ENCODE measurements at regions not wholly inside any gene's neighbourhood (a gene's known extent, or its start where the extent isn't known, plus 50 kb on each side); places are given as distances from the start of the nearest gene placed in this dataset.
"Not testable (repeated sequence)": the region's sequence is repeated elsewhere in the genome, so short reads cannot be mapped to it uniquely, and the experiment has no call there.

GRCh38 chr6:57860481-57861315, 543.3 kb downstream of the PRIM2 start:
- DNase-seq (ENCODE audit: low spot score) = not testable (repeated sequence)

- DNase-seq (ENCODE audit: low spot score) = not testable (repeated sequence)
These were observed 552.7 kb downstream of the PRIM2 start for GRCh38 chr6:57870083-57870482.

- DNase-seq (ENCODE audit: low spot score) = not testable (repeated sequence)
These were observed 556.0 kb downstream of the PRIM2 start for GRCh38 chr6:57873424-57873823.

- DNase-seq (ENCODE audit: low spot score) = not testable (repeated sequence)
These were observed 559.2 kb downstream of the PRIM2 start for GRCh38 chr6:57876659-57877058.

GRCh38 chr6:57877729-57878128, 560.3 kb downstream of the PRIM2 start:
- not testable (repeated sequence) for DNase-seq (ENCODE audit: low spot score)

- DNase-seq (ENCODE audit: low spot score) = not testable (repeated sequence)
These were observed 561.4 kb downstream of the PRIM2 start for GRCh38 chr6:57878792-57879191.

- not testable (repeated sequence) for DNase-seq (ENCODE audit: low spot score)
These were observed 581.4 kb downstream of the PRIM2 start for GRCh38 chr6:57898850-57899249.

GRCh38 chr6:57900687-57901399, 583.4 kb downstream of the PRIM2 start:
- DNase-seq (ENCODE audit: low spot score) = not testable (repeated sequence)

- not testable (repeated sequence) for DNase-seq (ENCODE audit: low spot score)
These were observed 584.0 kb downstream of the PRIM2 start for GRCh38 chr6:57901445-57901844.

- not testable (repeated sequence) for DNase-seq (ENCODE audit: low spot score)
These were observed 586.9 kb downstream of the PRIM2 start for GRCh38 chr6:57904356-57904755.

- DNase-seq (ENCODE audit: low spot score) = not testable (repeated sequence)
These were observed 597.9 kb downstream of the PRIM2 start for GRCh38 chr6:57915300-57915699.

- not testable (repeated sequence) for DNase-seq (ENCODE audit: low spot score)
These were observed 625.5 kb downstream of the PRIM2 start for GRCh38 chr6:57942966-57943365.

GRCh38 chr6:57946084-57946768, 628.8 kb downstream of the PRIM2 start:
- not testable (repeated sequence) for DNase-seq (ENCODE audit: low spot score)

GRCh38 chr6:57946769-57947091, 629.3 kb downstream of the PRIM2 start:
- DNase-seq (ENCODE audit: low spot score) = not testable (repeated sequence)

GRCh38 chr6:57948481-57948880, 631.1 kb downstream of the PRIM2 start:
- not testable (repeated sequence) for DNase-seq (ENCODE audit: low spot score)

- DNase-seq (ENCODE audit: low spot score) = not testable (repeated sequence)
These were observed 633.0 kb downstream of the PRIM2 start for GRCh38 chr6:57950430-57950829.

GRCh38 chr6:57966757-57967156, 649.3 kb downstream of the PRIM2 start:
- DNase-seq (ENCODE audit: low spot score) = not testable (repeated sequence)

- DNase-seq (ENCODE audit: low spot score) = not testable (repeated sequence)
These were observed 654.5 kb downstream of the PRIM2 start for GRCh38 chr6:57971956-57972355.

- DNase-seq (ENCODE audit: low spot score) = no peak
These were observed 657.2 kb downstream of the PRIM2 start for GRCh38 chr6:57974653-57975052.

- DNase-seq (ENCODE audit: low spot score) = not testable (repeated sequence)
These were observed 657.7 kb downstream of the PRIM2 start for GRCh38 chr6:57975127-57975526.

GRCh38 chr6:57976371-57976770, 658.9 kb downstream of the PRIM2 start:
- DNase-seq (ENCODE audit: low spot score) = not testable (repeated sequence)

GRCh38 chr6:57983603-57984002, 666.2 kb downstream of the PRIM2 start:
- DNase-seq (ENCODE audit: low spot score) = not testable (repeated sequence)

All from pons (tissue), 1 donor.